ENCODE measurements at regions not wholly inside any gene's neighbourhood (a gene's known extent, or its start where the extent isn't known, plus 50 kb on each side); places are given as distances from the start of the nearest gene placed in this dataset.

- WGBS, 5 donors = 70 to 91% (median 83%) methylated on average over 1 of the region's 1 CpG
These were observed 114.1 kb upstream of the CDIN1 start for GRCh38 chr15:36465304-36465703.

DNA sequence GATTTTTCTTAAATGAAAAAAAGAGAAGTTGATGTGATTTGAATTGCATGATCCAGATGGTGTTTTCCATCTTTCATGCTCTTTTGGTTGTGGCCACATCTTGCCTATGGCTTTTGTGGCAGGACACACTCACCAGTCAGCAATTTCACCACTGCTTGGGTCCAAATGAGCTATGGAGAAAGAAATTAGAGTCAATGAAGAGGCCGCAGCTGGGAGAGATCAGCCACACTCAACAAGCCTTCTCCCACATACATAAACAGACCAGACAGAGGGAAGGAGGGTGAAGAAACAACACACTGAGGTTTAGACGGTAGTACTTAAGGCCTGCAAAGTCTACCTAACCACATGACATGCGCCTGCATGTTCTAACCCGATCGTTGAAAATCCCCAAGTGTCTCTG, 110.7 kb upstream of the CDIN1 start:
- H3K27ac ChIP-seq = no peak overlapping the region
- H3K27me3 ChIP-seq = no peaks in the 10 kb centered on the region
- H3K4me3 ChIP-seq = no peak overlapping the region
- TF ChIP-seq CTCF (IDR thresholded peaks at IDR 0.05) (no peak), EP300 (IDR thresholded peaks at IDR 0.05) (no peak), POLR2AphosphoS5 (IDR thresholded peaks at IDR 0.05) (no peak), POLR2A (IDR thresholded peaks at IDR 0.05) (no peak)
- intact Hi-C loops (cut with DNase I; ENCODE audit: low total_unique reads) = no loop called here
- WGBS, 5 donors = 73 to 89% (median 75%) methylated on average over 5 of the region's 5 CpGs
- peaks cover 0 to 3% (median 0%) of the 10 kb centered on the region in 4 donors for H3K4me1 ChIP-seq
- DNase-seq = peak in 1 of 2 donors; percentile 22
- H3K36me3 ChIP-seq = no peaks in the 10 kb centered on the region
- H3K9me3 ChIP-seq = no peaks in the 10 kb centered on the region

More at GRCh38 chr15:36465304-36465703, 114.1 kb upstream of the CDIN1 start:
- DNase-seq = no peak
- no peaks in the 10 kb centered on the region for H3K36me3 ChIP-seq
- H3K4me3 ChIP-seq = no peak overlapping the region
- intact Hi-C loops (cut with DNase I; ENCODE audit: low total_unique reads) = no loop called here
- no peaks in the 10 kb centered on the region for H3K27me3 ChIP-seq
- peaks cover 0 to 3% (median 0%) of the 10 kb centered on the region in 4 donors for H3K4me1 ChIP-seq
- H3K27ac ChIP-seq = no peak overlapping the region
- no peak for TF ChIP-seq POLR2AphosphoS5 (IDR thresholded peaks at IDR 0.05)
- no peak for TF ChIP-seq CTCF (IDR thresholded peaks at IDR 0.05)
- no peak for TF ChIP-seq POLR2A (IDR thresholded peaks at IDR 0.05)
- no peak for TF ChIP-seq EP300 (IDR thresholded peaks at IDR 0.05)
- peaks cover 0 to 10% (median 4%) of the 10 kb centered on the region in 4 donors for H3K9me3 ChIP-seq

GRCh38 chr15:36469311-36469966, 110.0 kb upstream of the CDIN1 start:
- intact Hi-C loops (cut with DNase I; ENCODE audit: low total_unique reads) = no loop called here
- no peaks in the 10 kb centered on the region for H3K36me3 ChIP-seq
- H3K4me3 ChIP-seq = no peak overlapping the region
- H3K9me3 ChIP-seq = no peaks in the 10 kb centered on the region
- H3K27me3 ChIP-seq = no peaks in the 10 kb centered on the region
- peaks cover 0 to 3% (median 0%) of the 10 kb centered on the region in 4 donors for H3K4me1 ChIP-seq
- no peak overlapping the region for H3K27ac ChIP-seq
- 43 to 54% (median 46%) methylated on average over 7 of the region's 7 CpGs for WGBS, 5 donors
- no peak for DNase-seq
- TF ChIP-seq EP300 (IDR thresholded peaks at IDR 0.05) = no peak
- no peak for TF ChIP-seq CTCF (IDR thresholded peaks at IDR 0.05)
- no peak for TF ChIP-seq POLR2AphosphoS5 (IDR thresholded peaks at IDR 0.05)
- TF ChIP-seq POLR2A (IDR thresholded peaks at IDR 0.05) = no peak

DNA sequence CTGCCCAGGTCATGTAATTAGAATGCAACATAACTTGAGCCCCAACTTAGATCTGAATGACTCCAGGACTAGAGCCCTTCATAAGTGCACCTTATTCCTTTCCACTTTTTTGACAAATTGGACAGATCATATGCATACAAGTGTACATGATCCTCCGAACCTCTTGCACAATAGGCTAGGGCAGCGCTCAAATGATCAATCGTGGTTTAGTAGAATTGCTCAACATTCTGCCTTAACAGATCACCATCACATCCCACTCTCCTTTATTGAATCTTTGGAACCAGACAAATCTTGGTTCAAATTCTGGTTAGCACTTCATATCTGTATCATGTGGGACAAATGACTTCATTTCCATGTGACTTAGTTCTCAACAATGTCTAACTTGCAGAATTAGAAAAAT, 106.8 kb upstream of the CDIN1 start:
- Histone ChIP-seq H3K9me3 (no peaks in the 10 kb centered on the region), H3K27ac (no peak overlapping the region), H3K27me3 (no peaks in the 10 kb centered on the region), H3K4me3 (no peak overlapping the region), H3K4me1 (peaks cover 0 to 3% (median 0%) of the 10 kb centered on the region in 4 donors), H3K36me3 (no peaks in the 10 kb centered on the region)
- intact Hi-C loops (cut with DNase I; ENCODE audit: low total_unique reads) = no loop called here
- WGBS, 5 donors = 76 to 96% (median 82%) methylated on average over 3 of the region's 3 CpGs
- DNase-seq = no peak
- TF ChIP-seq POLR2AphosphoS5 (IDR thresholded peaks at IDR 0.05) = no peak
- no peak for TF ChIP-seq EP300 (IDR thresholded peaks at IDR 0.05)
- TF ChIP-seq CTCF (IDR thresholded peaks at IDR 0.05) = no peak
- no peak for TF ChIP-seq POLR2A (IDR thresholded peaks at IDR 0.05)
